ENCODE measurements at regions not wholly inside any gene's neighbourhood (a gene's known extent, or its start where the extent isn't known, plus 50 kb on each side); places are given as distances from the start of the nearest gene placed in this dataset.

GRCh38 chr12:23041774-23042173 is 416.8 kb downstream of the ETNK1 start:
- ChIA-PET POLR2A (ENCODE audit: unreplicated experiment) (no interaction called here), CTCF (no interaction called here)
- WGBS, 2 experiments (ENCODE audit: extremely low coverage in 2 of 2, insufficient read length in 1 of 2) = no CpG with 5 or more reads among the region's 2 CpGs
- no peaks in the 10 kb centered on the region for H3K9me3 ChIP-seq (ENCODE audit: control insufficient read depth, insufficient read depth, low read length)
- no peak overlapping the region for H2BK20ac ChIP-seq (ENCODE audit: low read depth, low read length)
- no peaks in the 10 kb centered on the region for H3K36me3 ChIP-seq (ENCODE audit: control insufficient read depth, insufficient read depth, low read length)
- no peaks in the 10 kb centered on the region for H3K9me1 ChIP-seq (ENCODE audit: insufficient read depth, low read length)
- no peak overlapping the region for H4K5ac ChIP-seq (ENCODE audit: low read depth, low read length)
- dilution Hi-C loops (cut with HindIII; ENCODE audit: low sequenced_read_pairs, unreplicated experiment) = no loop called here
- no peaks in the 10 kb centered on the region for H3K27me3 ChIP-seq (ENCODE audit: control insufficient read depth, insufficient read depth, low read length)
- no peak overlapping the region for H3K18ac ChIP-seq (ENCODE audit: low read depth, low read length)
- no peak overlapping the region for H3K4me3 ChIP-seq (ENCODE audit: insufficient read depth, low read depth, low read length)
- intact Hi-C loops (cut with micrococcal nuclease) = no loop called here
- H3K9ac ChIP-seq (ENCODE audit: low read depth, low read length) = no peak overlapping the region
- H3K27ac ChIP-seq (ENCODE audit: insufficient read depth, low read length) = no peak overlapping the region
- H2BK120ac ChIP-seq (ENCODE audit: low read depth, low read length) = no peak overlapping the region
- H2BK15ac ChIP-seq (ENCODE audit: low read depth, low read length) = no peak overlapping the region
- H2AK5ac ChIP-seq (ENCODE audit: low read depth, low read length) = no peak overlapping the region
- H3K79me1 ChIP-seq (ENCODE audit: low read depth in 1 of 2, low read length in 2 of 2) = no peaks in the 10 kb centered on the region
- H3K4ac ChIP-seq (ENCODE audit: low read depth, low read length) = no peak overlapping the region
- no peak overlapping the region for H3K23ac ChIP-seq (ENCODE audit: low read depth, low read length)
- no peak overlapping the region for H3K56ac ChIP-seq (ENCODE audit: extremely low read depth, insufficient read depth, low read length)
- no peaks in the 10 kb centered on the region for H4K20me1 ChIP-seq (ENCODE audit: insufficient read depth, low read length)
- TF ChIP-seq CTCF (conservative IDR thresholded peaks at IDR 0.05; ENCODE audit: low read depth, low read length) (no peak), RAD21 (IDR thresholded peaks at IDR 0.05; ENCODE audit: low read length) (no peak), USF2 (IDR thresholded peaks at IDR 0.05; ENCODE audit: low read depth, low read length) (no peak), MAFK (IDR thresholded peaks at IDR 0.05; ENCODE audit: low read depth, low read length) (no peak), CHD1 (IDR thresholded peaks at IDR 0.05; ENCODE audit: low read depth, low read length) (no peak), RFX5 (IDR thresholded peaks at IDR 0.05; ENCODE audit: low read depth, low read length) (no peak), POLR2A (IDR thresholded peaks at IDR 0.05; ENCODE audit: low read depth, low read length) (no peak), MAZ (IDR thresholded peaks at IDR 0.05; ENCODE audit: borderline replicate concordance, low read depth, low read length) (no peak), RCOR1 (IDR thresholded peaks at IDR 0.05; ENCODE audit: insufficient replicate concordance, low read length) (no peak), FOS (IDR thresholded peaks at IDR 0.05; ENCODE audit: low read depth, low read length) (no peak), MXI1 (IDR thresholded peaks at IDR 0.05; ENCODE audit: borderline replicate concordance, low read depth, low read length) (no peak), ELK1 (IDR thresholded peaks at IDR 0.05; ENCODE audit: borderline replicate concordance, low read depth, low read length) (no peak), SMC3 (IDR thresholded peaks at IDR 0.05; ENCODE audit: low read depth, low read length) (no peak), CEBPB (IDR thresholded peaks at IDR 0.05; ENCODE audit: low read depth, low read length) (no peak; the same call in 1 of the 2 replicates), BHLHE40 (IDR thresholded peaks at IDR 0.05; ENCODE audit: low read depth, low read length) (no peak), NFE2L2 (IDR thresholded peaks at IDR 0.05; ENCODE audit: low read depth, low read length) (no peak)
- no TSS peak for BruUV-seq (replicated peaks)
- H4K8ac ChIP-seq (ENCODE audit: low read depth in 2 of 2, low read length in 2 of 2) = no peak overlapping the region
- ATAC-seq (ENCODE audit: low read depth) (no peak), DNase-seq (no peak)
- H3K14ac ChIP-seq (replicated peaks; ENCODE audit: low read depth, low read length) = no peak overlapping the region
- in situ Hi-C loops (cut with MboI; ENCODE audit: low sequenced_read_pairs) = no loop called here
- H2BK5ac ChIP-seq (ENCODE audit: low read depth, low read length, poor library complexity, severe bottlenecking) = no peak overlapping the region
- H2AK9ac ChIP-seq (replicated peaks; ENCODE audit: low read depth, low read length, poor library complexity) = no peak overlapping the region
- H2AFZ ChIP-seq (replicated peaks; ENCODE audit: low read length, poor library complexity) = no peak overlapping the region
- H3K4me1 ChIP-seq (ENCODE audit: control insufficient read depth, insufficient read depth, low read length) = peaks cover 3% of the 10 kb centered on the region
- no peak overlapping the region for H3K4me2 ChIP-seq (ENCODE audit: low read depth, low read length)
- no peak overlapping the region for H4K91ac ChIP-seq (ENCODE audit: insufficient read depth, low read depth, low read length)
